Esophagus squamous epithelium (tissue), 5 donors: ENCODE measurements at regions not wholly inside any gene's neighbourhood (a gene's known extent, or its start where the extent isn't known, plus 50 kb on each side); places are given as distances from the start of the nearest gene placed in this dataset.

Experiments
- DNase-seq: peaks from one replicate; lab custom pipeline; 2025; lab: John Stamatoyannopoulos, UW
- H3K27ac ChIP-seq, 4 donors: fragments of 200-600 bp; sonication (generic); one replicate each; pipeline ENCODE4 v1.5.1; 2016 to 2019; ENCODE audit warnings: mild to moderate bottlenecking in 1 of 4
- H3K27me3 ChIP-seq, 4 donors: fragments of 200-600 bp; sonication (generic); 1 replicate in 3 of 4; 2 replicates in 1 of 4; pipeline versions ENCODE4 v1.5.1 to v1.6.0; 2017 to 2021; ENCODE audit warnings: antibody characterized with exemption in 1 of 4
- H3K36me3 ChIP-seq, 3 donors: fragments of 200-600 bp; sonication (generic); one replicate each; pipeline ENCODE4 v1.5.1; 2016 to 2019
- H3K4me1 ChIP-seq, 3 donors: fragments of 200-600 bp; sonication (generic); one replicate each; pipeline ENCODE4 v1.5.1; 2017 to 2019
- H3K4me3 ChIP-seq, 4 donors: fragments of 200-600 bp; sonication (generic); 1 replicate in 3 of 4; 2 replicates in 1 of 4; pipeline ENCODE4 v1.5.1; 2016 to 2019; ENCODE audit warnings: mild to moderate bottlenecking in 2 of 4, moderate library complexity in 1 of 4
- H3K9me3 ChIP-seq, 3 donors: fragments of 200-600 bp; sonication (generic); one replicate each; pipeline ENCODE4 v1.5.1; 2016 to 2019
- POLR2A ChIP-seq, 4 donors: fragments of 450-650 bp; IDR thresholded peaks; one replicate each; pipeline ENCODE4 v1.6.1; 2017; ENCODE audit warnings: antibody characterized with exemption in 4 of 4, mild to moderate bottlenecking in 4 of 4, moderate library complexity in 3 of 4
- WGBS, 2 donors: methylation state at CpG; one replicate each; pipeline ENCODE4 v1.1.5; 2018; 5-methylcytosine and 5-hydroxymethylcytosine counted together
- intact Hi-C: fragments of 100-400 bp; cut with DNase I; formaldehyde crosslinking; loops from one replicate; pipeline ENCODE4 v1.15.0; 2022
- TF ChIP-seq, protein P1 (sequence below), 6 experiments: fragments of 450-650 bp in 4 of 6; fragments of 200-600 bp in 2 of 6; sonication (generic) in 2 of 6; IDR thresholded peaks; one replicate each; pipeline ENCODE4 v1.5.1; 2016 to 2019; ENCODE audit warnings: antibody characterized with exemption in 6 of 6, mild to moderate bottlenecking in 4 of 6, moderate library complexity in 4 of 6
- donor health status: DM: yes; HTN: yes; CAD: no.

DNA sequence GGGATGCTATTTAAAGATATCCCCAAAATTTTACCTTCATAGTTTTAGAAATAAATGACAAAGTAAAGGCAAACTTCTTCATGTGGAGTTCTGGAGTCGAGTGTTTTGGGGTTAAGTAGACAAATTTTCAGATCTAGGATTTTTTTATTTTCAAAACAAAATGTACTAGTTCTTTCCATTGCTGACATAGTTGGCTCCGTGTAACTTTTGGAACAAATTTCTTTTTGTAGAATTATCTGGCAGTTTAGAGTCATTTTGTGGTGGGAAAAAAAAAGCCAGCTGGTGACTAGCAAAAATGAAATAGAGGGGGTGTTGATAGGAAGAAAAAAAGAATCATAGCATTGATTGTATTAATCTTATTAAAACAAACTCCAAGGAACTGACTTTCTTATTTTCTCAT, 131.6 kb upstream of the TCF21 start:
- Histone ChIP-seq H3K4me3 (no peak overlapping the region), H3K27ac (peak overlapping the region in 3 of 4 donors; percentile 52 to 68 (median 67)), H3K9me3 (no peaks in the 10 kb centered on the region), H3K27me3 (no peaks in the 10 kb centered on the region), H3K4me1 (peaks cover 0 to 16% (median 5%) of the 10 kb centered on the region in 3 donors), H3K36me3 (no peaks in the 10 kb centered on the region)
- intact Hi-C loops = no loop called here
- no peak for DNase-seq
- TF ChIP-seq POLR2A (IDR thresholded peaks at IDR 0.05) = no peak
- 29 to 40% methylated on average over 2 of the region's 2 CpGs for WGBS, 2 donors

DNA sequence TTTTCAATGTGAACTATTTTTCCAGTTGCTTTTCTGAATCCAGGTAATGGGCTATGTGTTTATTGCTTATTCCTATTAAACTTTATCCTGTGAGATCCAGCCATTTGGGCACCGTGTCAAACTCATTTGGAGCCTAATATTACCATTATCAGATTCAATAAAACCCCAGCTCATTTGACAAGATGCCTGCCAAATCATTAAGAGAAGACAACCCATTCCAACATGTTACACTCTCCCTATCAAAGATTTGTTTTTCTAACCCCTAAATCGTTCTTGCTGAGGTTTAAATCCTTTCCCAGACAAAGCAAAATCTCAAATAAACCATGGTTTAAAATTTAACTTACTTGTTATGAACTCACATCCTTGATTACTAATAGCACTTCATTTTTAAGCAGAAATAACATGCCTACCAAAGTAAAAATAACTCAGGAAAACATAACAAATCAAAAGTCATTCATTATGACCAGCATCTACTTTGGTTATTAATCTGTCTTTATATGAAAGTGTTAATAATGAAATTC, 130.0 kb upstream of the TCF21 start:
- Histone ChIP-seq H3K4me3 (no peak overlapping the region), H3K4me1 (peaks cover 0 to 16% (median 5%) of the 10 kb centered on the region in 3 donors), H3K27me3 (no peaks in the 10 kb centered on the region), H3K9me3 (no peaks in the 10 kb centered on the region), H3K27ac (peak overlapping the region in 1 of 4 donors; percentile 4), H3K36me3 (no peaks in the 10 kb centered on the region)
- no peak for DNase-seq
- intact Hi-C loops = no loop called here
- 29 to 35% methylated on average over 2 of the region's 2 CpGs for WGBS, 2 donors
- TF ChIP-seq, protein P1, sequence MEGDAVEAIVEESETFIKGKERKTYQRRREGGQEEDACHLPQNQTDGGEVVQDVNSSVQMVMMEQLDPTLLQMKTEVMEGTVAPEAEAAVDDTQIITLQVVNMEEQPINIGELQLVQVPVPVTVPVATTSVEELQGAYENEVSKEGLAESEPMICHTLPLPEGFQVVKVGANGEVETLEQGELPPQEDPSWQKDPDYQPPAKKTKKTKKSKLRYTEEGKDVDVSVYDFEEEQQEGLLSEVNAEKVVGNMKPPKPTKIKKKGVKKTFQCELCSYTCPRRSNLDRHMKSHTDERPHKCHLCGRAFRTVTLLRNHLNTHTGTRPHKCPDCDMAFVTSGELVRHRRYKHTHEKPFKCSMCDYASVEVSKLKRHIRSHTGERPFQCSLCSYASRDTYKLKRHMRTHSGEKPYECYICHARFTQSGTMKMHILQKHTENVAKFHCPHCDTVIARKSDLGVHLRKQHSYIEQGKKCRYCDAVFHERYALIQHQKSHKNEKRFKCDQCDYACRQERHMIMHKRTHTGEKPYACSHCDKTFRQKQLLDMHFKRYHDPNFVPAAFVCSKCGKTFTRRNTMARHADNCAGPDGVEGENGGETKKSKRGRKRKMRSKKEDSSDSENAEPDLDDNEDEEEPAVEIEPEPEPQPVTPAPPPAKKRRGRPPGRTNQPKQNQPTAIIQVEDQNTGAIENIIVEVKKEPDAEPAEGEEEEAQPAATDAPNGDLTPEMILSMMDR (IDR thresholded peaks at IDR 0.05) = no peak
- no peak for TF ChIP-seq POLR2A (IDR thresholded peaks at IDR 0.05)

DNA sequence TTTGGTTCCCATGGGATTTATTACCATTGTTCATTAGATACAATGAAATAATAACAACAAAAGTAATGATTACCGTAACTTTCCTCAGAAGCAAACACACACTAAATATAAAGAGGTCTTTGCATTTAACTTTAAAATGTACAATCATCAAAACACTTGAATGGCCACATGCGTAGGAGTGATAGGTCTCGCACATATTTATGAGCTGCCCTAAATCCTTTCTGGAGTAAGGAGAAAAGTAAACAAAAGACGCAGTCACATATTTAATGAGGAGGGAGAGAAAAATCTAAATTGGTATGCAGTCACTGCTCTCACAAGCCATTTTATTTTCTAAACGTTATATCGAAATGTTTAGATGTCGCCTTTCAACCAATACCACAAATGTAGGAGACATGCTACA, 129.4 kb upstream of the TCF21 start:
- DNase-seq = no peak
- Histone ChIP-seq H3K27ac (no peak overlapping the region), H3K36me3 (no peaks in the 10 kb centered on the region), H3K4me1 (peaks cover 0 to 16% (median 5%) of the 10 kb centered on the region in 3 donors), H3K27me3 (no peaks in the 10 kb centered on the region), H3K9me3 (no peaks in the 10 kb centered on the region), H3K4me3 (no peak overlapping the region)
- TF ChIP-seq, protein P1 (IDR thresholded peaks at IDR 0.05) = no peak
- no peak for TF ChIP-seq POLR2A (IDR thresholded peaks at IDR 0.05)
- intact Hi-C loops = no loop called here
- 74 to 80% methylated on average over 7 of the region's 7 CpGs for WGBS, 2 donors

DNA sequence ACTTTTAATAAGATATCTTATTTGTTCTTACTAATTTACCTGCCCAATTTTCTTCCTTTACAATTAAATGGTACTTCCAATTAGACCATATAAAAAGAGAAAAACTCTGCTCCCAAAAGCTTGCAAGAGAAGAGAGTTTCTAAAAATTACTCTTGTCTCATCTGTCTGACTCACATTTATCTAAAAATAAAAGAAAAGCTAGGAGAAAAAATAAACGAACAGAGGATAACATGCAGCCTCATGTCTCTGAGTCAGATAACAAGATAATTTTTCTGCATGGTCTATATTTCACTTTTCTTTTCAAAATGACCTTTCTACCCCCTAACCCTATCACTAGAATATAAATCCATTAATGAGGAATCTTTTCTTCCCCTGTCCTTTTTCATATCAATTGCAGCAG, 127.2 kb upstream of the TCF21 start:
- 10 to 17% methylated on average over 1 of the region's 1 CpG for WGBS, 2 donors
- Histone ChIP-seq H3K4me1 (peaks cover 0 to 13% (median 5%) of the 10 kb centered on the region in 3 donors), H3K4me3 (no peak overlapping the region), H3K9me3 (no peaks in the 10 kb centered on the region), H3K27me3 (no peaks in the 10 kb centered on the region), H3K36me3 (no peaks in the 10 kb centered on the region), H3K27ac (peak overlapping the region in 3 of 4 donors; percentile 36 to 74 (median 70))
- DNase-seq = no peak
- no peak for TF ChIP-seq POLR2A (IDR thresholded peaks at IDR 0.05)
- TF ChIP-seq, protein P1 (IDR thresholded peaks at IDR 0.05) = no peak
- intact Hi-C loops = no loop called here

DNA sequence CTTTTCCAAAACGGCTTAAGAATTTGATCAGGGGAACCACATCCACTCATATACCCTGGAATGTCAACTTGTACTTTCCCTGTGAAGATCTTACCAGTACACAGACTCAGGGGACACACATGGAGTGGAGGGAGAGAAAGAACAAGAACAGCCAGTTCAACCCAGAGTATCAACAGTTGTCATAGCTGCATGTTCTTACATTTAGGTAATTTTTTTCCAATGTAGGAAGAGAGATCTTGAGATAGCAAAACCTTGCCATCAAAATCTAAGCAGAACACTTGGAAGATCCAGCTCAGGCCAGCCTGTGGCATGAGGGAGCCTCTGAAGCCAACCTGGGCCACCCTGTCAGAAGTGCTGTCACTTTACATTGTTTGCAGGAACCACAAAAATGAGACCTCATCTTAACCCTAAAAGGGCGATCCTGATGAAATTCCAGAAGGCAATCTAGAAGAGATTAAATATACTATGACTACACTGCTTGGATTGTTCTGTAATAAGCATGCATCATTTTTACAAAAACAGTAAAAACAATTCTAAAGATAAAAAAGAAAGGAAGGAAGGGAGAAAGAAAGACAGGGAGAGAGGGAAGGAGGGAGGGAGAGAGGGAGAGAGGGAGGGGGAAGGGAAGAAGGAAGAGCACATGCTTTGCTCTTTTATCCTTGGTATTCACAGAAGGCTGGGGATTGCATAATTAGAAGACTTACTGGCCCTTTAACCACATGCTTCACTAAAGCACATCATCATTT, 124.7 kb upstream of the TCF21 start:
- peak overlapping the region; percentile 24 to 76 (median 72) for H3K27ac ChIP-seq
- 43 to 55% methylated on average over 2 of the region's 2 CpGs for WGBS, 2 donors
- intact Hi-C loops = no loop called here
- no peak for DNase-seq
- H3K36me3 ChIP-seq = no peaks in the 10 kb centered on the region
- no peaks in the 10 kb centered on the region for H3K9me3 ChIP-seq
- H3K27me3 ChIP-seq = no peaks in the 10 kb centered on the region
- no peak overlapping the region for H3K4me3 ChIP-seq
- peaks cover 0 to 11% (median 5%) of the 10 kb centered on the region in 3 donors for H3K4me1 ChIP-seq
- no peak for TF ChIP-seq POLR2A (IDR thresholded peaks at IDR 0.05)
- TF ChIP-seq, protein P1 (IDR thresholded peaks at IDR 0.05) = no peak
